Neural cell (in vitro differentiated cells): ENCODE measurements at regions not wholly inside any gene's neighbourhood (a gene's known extent, or its start where the extent isn't known, plus 50 kb on each side); places are given as distances from the start of the nearest gene placed in this dataset.

ENCODE experiments used
- EP300 ChIP-seq: fragments of 450-650 bp; conservative IDR thresholded peaks from 2 replicates; pipeline ENCODE4 v1.6.1; 2014; ENCODE audit warnings: antibody characterized with exemption, mild to moderate bottlenecking, moderate library complexity; ENCODE audit not compliant: poor library complexity, severe bottlenecking
- EZH2 ChIP-seq: fragments of 200-600, 300-800 bp; shearing (Covaris generic), sonication (generic); IDR thresholded peaks from 2 replicates; pipeline ENCODE4 v1.6.1; 2014; ENCODE audit warnings: antibody characterized with exemption, low read length, borderline replicate concordance, mild to moderate bottlenecking; ENCODE audit not compliant: insufficient read depth, poor library complexity, severe bottlenecking
- SMC3 ChIP-seq: fragments of 450-650 bp; conservative IDR thresholded peaks from 2 replicates; pipeline ENCODE4 v1.6.1; 2014; ENCODE audit warnings: antibody characterized with exemption, mild to moderate bottlenecking, moderate library complexity; ENCODE audit not compliant: poor library complexity
- TF ChIP-seq, protein P1 (sequence below): fragments of 450-650 bp; IDR thresholded peaks from 2 replicates; pipeline ENCODE4 v1.5.1; 2014; ENCODE audit warnings: antibody characterized with exemption, mild to moderate bottlenecking, moderate library complexity; ENCODE audit not compliant: poor library complexity, severe bottlenecking

GRCh38 chr10:91745090-91745831 lies 53.0 kb upstream of the TNKS2 start:
- TF ChIP-seq, protein P1, sequence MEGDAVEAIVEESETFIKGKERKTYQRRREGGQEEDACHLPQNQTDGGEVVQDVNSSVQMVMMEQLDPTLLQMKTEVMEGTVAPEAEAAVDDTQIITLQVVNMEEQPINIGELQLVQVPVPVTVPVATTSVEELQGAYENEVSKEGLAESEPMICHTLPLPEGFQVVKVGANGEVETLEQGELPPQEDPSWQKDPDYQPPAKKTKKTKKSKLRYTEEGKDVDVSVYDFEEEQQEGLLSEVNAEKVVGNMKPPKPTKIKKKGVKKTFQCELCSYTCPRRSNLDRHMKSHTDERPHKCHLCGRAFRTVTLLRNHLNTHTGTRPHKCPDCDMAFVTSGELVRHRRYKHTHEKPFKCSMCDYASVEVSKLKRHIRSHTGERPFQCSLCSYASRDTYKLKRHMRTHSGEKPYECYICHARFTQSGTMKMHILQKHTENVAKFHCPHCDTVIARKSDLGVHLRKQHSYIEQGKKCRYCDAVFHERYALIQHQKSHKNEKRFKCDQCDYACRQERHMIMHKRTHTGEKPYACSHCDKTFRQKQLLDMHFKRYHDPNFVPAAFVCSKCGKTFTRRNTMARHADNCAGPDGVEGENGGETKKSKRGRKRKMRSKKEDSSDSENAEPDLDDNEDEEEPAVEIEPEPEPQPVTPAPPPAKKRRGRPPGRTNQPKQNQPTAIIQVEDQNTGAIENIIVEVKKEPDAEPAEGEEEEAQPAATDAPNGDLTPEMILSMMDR: peak; percentile 17
- TF ChIP-seq EZH2 (no peak), SMC3 (no peak), EP300 (no peak)
